WTC11 (cell line): ENCODE measurements at regions not wholly inside any gene's neighbourhood (a gene's known extent, or its start where the extent isn't known, plus 50 kb on each side); places are given as distances from the start of the nearest gene placed in this dataset.

Source experiments
- ATAC-seq: fragments of 200-7000 bp; cut with Tn5 transposase; 2 replicates; pipeline ENCODE4 v1.10.0; 2021; ENCODE audit warnings: mild to moderate bottlenecking, moderate library complexity
- CTCF ChIA-PET: fragments of 300-600 bp; sonication (Branson Sonifier 250); formaldehyde crosslinking; loops from one replicate; lab custom pipeline; 2021; ENCODE audit warnings: antibody characterized with exemption; lab: Charles Lee
- POLR2A ChIA-PET: fragments of 350-600 bp; sonication (Branson Sonifier 250); formaldehyde crosslinking; loops from one replicate; lab custom pipeline; 2021; ENCODE audit warnings: antibody characterized with exemption; lab: Charles Lee
- DNase-seq: peaks from one replicate; pipeline ENCODE4 v3.0.0; 2021; ENCODE audit warnings: low spot score
- H3K27ac Mint-ChIP-seq: 2 replicates; pipeline ENCODE4 v1.8.0; 2021; ENCODE audit warnings: mixed read lengths
- H3K27me3 Mint-ChIP-seq: 2 replicates; pipeline ENCODE4 v1.8.0; 2021; ENCODE audit warnings: low read depth, mild to moderate bottlenecking, moderate library complexity, mixed read lengths
- H3K36me3 Mint-ChIP-seq: 2 replicates; pipeline ENCODE4 v1.8.0; 2021; ENCODE audit warnings: mixed read lengths
- H3K4me1 Mint-ChIP-seq: 2 replicates; pipeline ENCODE4 v1.8.0; 2022; ENCODE audit warnings: mixed read lengths
- H3K4me3 Mint-ChIP-seq: 2 replicates; pipeline ENCODE4 v1.8.0; 2021; ENCODE audit warnings: mild to moderate bottlenecking, moderate library complexity, mixed read lengths
- H3K9me3 Mint-ChIP-seq: 2 replicates; pipeline ENCODE4 v1.8.0; 2021; ENCODE audit warnings: mixed read lengths
- ATF3 ChIP-seq: sonication (generic); formaldehyde crosslinking; conservative IDR thresholded peaks from 2 replicates; pipeline ENCODE4 v1.8.1; 2022; ENCODE audit warnings: mild to moderate bottlenecking, missing genetic modification reagents
- CREM ChIP-seq: sonication (generic); formaldehyde crosslinking; IDR thresholded peaks from 2 replicates; pipeline ENCODE4 v1.8.1; 2022; ENCODE audit warnings: mild to moderate bottlenecking, missing genetic modification reagents, moderate library complexity
- E2F1 ChIP-seq: sonication (generic); formaldehyde crosslinking; IDR thresholded peaks from 2 replicates; pipeline ENCODE4 v1.8.0; 2022; ENCODE audit warnings: mild to moderate bottlenecking, missing genetic modification reagents
- ESRRA ChIP-seq: sonication (generic); formaldehyde crosslinking; IDR thresholded peaks from 2 replicates; pipeline ENCODE4 v1.8.1; 2022; ENCODE audit warnings: mild to moderate bottlenecking, missing genetic modification reagents, borderline replicate concordance
- GRHL2 ChIP-seq: fragments of 250-450 bp; sonication (Bioruptor Pico); IDR thresholded peaks from 2 replicates; pipeline ENCODE4 v1.8.0; 2022; ENCODE audit warnings: mild to moderate bottlenecking, moderate library complexity; ENCODE audit not compliant: insufficient replicate concordance, severe bottlenecking
- IRF1 ChIP-seq: sonication (generic); formaldehyde crosslinking; IDR thresholded peaks from 2 replicates; pipeline ENCODE4 v1.8.0; 2023; ENCODE audit warnings: missing genetic modification reagents
- NFYB ChIP-seq: sonication (generic); formaldehyde crosslinking; conservative IDR thresholded peaks from 2 replicates; pipeline ENCODE4 v1.8.0; 2022; ENCODE audit warnings: low read depth, missing genetic modification reagents
- NR2C2 ChIP-seq: sonication (generic); formaldehyde crosslinking; IDR thresholded peaks from 2 replicates; pipeline ENCODE4 v1.8.0; 2022; ENCODE audit warnings: mild to moderate bottlenecking, missing genetic modification reagents
- SMAD3 ChIP-seq: sonication (generic); formaldehyde crosslinking; IDR thresholded peaks from 2 replicates; pipeline ENCODE4 v1.8.0; 2022; ENCODE audit warnings: missing genetic modification reagents, mild to moderate bottlenecking, borderline replicate concordance
- SOX15 ChIP-seq: fragments of 250-450 bp; sonication (Bioruptor Pico); IDR thresholded peaks from 2 replicates; pipeline ENCODE4 v1.9.0; 2021; ENCODE audit warnings: mild to moderate bottlenecking
- TCF7 ChIP-seq: sonication (generic); formaldehyde crosslinking; IDR thresholded peaks from 2 replicates; pipeline ENCODE4 v1.8.0; 2022; ENCODE audit warnings: mild to moderate bottlenecking, low read depth, missing genetic modification reagents, moderate library complexity
- ZNF219 ChIP-seq: sonication (generic); formaldehyde crosslinking; IDR thresholded peaks from 2 replicates; pipeline ENCODE4 v1.8.0; 2023; ENCODE audit warnings: missing genetic modification reagents, mild to moderate bottlenecking, borderline replicate concordance
- ZNF232 ChIP-seq: sonication (generic); formaldehyde crosslinking; IDR thresholded peaks from 2 replicates; pipeline ENCODE4 v1.8.0; 2022; ENCODE audit warnings: mild to moderate bottlenecking, missing genetic modification reagents
- ZNF396 ChIP-seq: fragments of 250-450 bp; sonication (Bioruptor Pico); IDR thresholded peaks from 2 replicates; pipeline ENCODE4 v1.8.0; 2021; ENCODE audit warnings: mild to moderate bottlenecking, moderate library complexity, borderline replicate concordance
- ZNF532 ChIP-seq: fragments of 250-450 bp; sonication (Bioruptor Pico); IDR thresholded peaks from 2 replicates; pipeline ENCODE4 v1.9.0; 2021; ENCODE audit warnings: mild to moderate bottlenecking, borderline replicate concordance

- Mint-ChIP-seq H3K27ac (no peak overlapping the region), H3K4me1 (peaks cover 5% of the 10 kb centered on the region; the same call in 1 of the 2 replicates), H3K9me3 (no peaks in the 10 kb centered on the region), H3K4me3 (no peak overlapping the region), H3K36me3 (no peaks in the 10 kb centered on the region), H3K27me3 (peaks cover 2% of the 10 kb centered on the region)
- ATAC-seq (no peak), DNase-seq (no peak)
- ChIA-PET CTCF (no interaction called here), POLR2A (no interaction called here)
- TF ChIP-seq GRHL2 (CRISPR knock-in tag) (no peak), TCF7 (no peak), ZNF396 (no peak), ZNF532 (no peak), NFYB (no peak), ZNF232 (CRISPR knock-in tag) (no peak), ATF3 (CRISPR knock-in tag) (no peak), CREM (CRISPR knock-in tag) (no peak), E2F1 (no peak), IRF1 (CRISPR knock-in tag) (no peak), ESRRA (CRISPR knock-in tag) (no peak), ZNF219 (CRISPR knock-in tag) (no peak), SMAD3 (no peak), SOX15 (no peak)
Observed at GRCh38 chr6:113634352-113635163, 222.6 kb upstream of the MARCKS start.

GRCh38 chr6:113635222-113635986, 221.7 kb upstream of the MARCKS start:
- peaks cover 2% of the 10 kb centered on the region; the same call in 1 of the 2 replicates for H3K27me3 Mint-ChIP-seq
- TF ChIP-seq ESRRA (CRISPR knock-in tag) (no peak), NR2C2 (CRISPR knock-in tag) (no peak)
- TF ChIP-seq, all 79 proteins: peak for 0
- POLR2A ChIA-PET = no interaction called here

More at GRCh38 chr6:113635222-113635986, 221.7 kb upstream of the MARCKS start:
- DNase-seq (no peak), ATAC-seq (no peak)
- peaks cover 5% of the 10 kb centered on the region; the same call in 1 of the 2 replicates for H3K4me1 Mint-ChIP-seq
- no peak overlapping the region for H3K27ac Mint-ChIP-seq
- no peaks in the 10 kb centered on the region for H3K36me3 Mint-ChIP-seq
- no peak overlapping the region for H3K4me3 Mint-ChIP-seq
- no peaks in the 10 kb centered on the region for H3K9me3 Mint-ChIP-seq
- CTCF ChIA-PET = no interaction called here
